ENCODE measurements at regions not wholly inside any gene's neighbourhood (a gene's known extent, or its start where the extent isn't known, plus 50 kb on each side); places are given as distances from the start of the nearest gene placed in this dataset.
"Not testable (repeated sequence)": the region's sequence is repeated elsewhere in the genome, so short reads cannot be mapped to it uniquely, and the experiment has no call there.

DNA sequence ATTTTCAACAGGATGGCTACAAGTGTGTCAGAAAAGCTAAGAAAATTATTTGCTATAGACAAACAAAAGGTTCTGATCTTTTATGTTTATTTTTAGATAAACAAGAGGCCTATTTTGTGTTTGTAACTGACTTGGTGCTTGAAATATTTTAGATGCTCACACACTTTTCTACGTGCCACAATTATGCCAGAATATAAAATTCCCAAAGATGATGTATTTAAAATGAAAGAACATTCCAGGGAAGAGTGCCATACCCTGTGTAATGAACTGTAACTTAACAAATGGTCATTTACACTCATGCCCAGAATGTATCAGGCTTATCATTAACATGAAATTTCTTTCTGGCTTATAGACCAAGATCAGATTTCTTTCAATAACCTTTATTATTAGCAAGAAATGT is 144.9 kb upstream of the MTPN start:
- Histone ChIP-seq H3K36me3 (no peaks in the 10 kb centered on the region), H3K27ac (no peak overlapping the region), H3K27me3 (replicated peaks; ENCODE audit: insufficient read depth) (no peaks in the 10 kb centered on the region), H3K9me3 (no peaks in the 10 kb centered on the region), H3K4me3 (no peak overlapping the region), H3K4me1 (ENCODE audit: control insufficient read depth in 1 of 2, low read depth in 2 of 2) (no peaks in the 10 kb centered on the region)
- no peak for DNase-seq (ENCODE audit: low spot score)
- TF ChIP-seq, protein P1, sequence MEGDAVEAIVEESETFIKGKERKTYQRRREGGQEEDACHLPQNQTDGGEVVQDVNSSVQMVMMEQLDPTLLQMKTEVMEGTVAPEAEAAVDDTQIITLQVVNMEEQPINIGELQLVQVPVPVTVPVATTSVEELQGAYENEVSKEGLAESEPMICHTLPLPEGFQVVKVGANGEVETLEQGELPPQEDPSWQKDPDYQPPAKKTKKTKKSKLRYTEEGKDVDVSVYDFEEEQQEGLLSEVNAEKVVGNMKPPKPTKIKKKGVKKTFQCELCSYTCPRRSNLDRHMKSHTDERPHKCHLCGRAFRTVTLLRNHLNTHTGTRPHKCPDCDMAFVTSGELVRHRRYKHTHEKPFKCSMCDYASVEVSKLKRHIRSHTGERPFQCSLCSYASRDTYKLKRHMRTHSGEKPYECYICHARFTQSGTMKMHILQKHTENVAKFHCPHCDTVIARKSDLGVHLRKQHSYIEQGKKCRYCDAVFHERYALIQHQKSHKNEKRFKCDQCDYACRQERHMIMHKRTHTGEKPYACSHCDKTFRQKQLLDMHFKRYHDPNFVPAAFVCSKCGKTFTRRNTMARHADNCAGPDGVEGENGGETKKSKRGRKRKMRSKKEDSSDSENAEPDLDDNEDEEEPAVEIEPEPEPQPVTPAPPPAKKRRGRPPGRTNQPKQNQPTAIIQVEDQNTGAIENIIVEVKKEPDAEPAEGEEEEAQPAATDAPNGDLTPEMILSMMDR (IDR thresholded peaks at IDR 0.05), result no peak
- ATAC-seq (ENCODE audit: insufficient number of reproducible peaks, low FRiP score, low read depth), result no peak

DNA sequence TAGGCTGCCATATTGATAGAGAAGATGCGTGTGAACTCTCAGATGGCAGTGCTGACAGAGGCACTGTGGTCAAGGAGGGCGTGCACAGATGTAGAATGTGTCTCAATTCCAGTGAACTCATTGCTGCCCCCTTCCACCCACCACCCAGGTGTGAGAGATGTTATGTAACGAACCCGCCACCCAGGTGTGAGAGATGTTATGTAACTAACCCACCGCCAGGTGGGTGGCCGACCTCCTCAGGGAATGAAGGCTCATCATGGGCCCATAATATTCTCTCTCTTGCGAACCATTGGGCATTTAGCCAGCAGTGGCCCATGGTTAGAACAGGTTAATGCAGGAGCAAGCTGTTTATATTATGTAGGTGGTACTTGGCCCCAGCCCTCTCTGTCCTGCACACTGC is 140.4 kb upstream of the MTPN start:
- Histone ChIP-seq H3K27ac (no peak overlapping the region), H3K4me1 (ENCODE audit: control insufficient read depth in 1 of 2, low read depth in 2 of 2) (no peaks in the 10 kb centered on the region), H3K4me3 (no peak overlapping the region), H3K36me3 (no peaks in the 10 kb centered on the region), H3K27me3 (replicated peaks; ENCODE audit: insufficient read depth) (no peaks in the 10 kb centered on the region), H3K9me3 (no peaks in the 10 kb centered on the region)
- TF ChIP-seq, protein P1 (IDR thresholded peaks at IDR 0.05), result no peak
- DNase-seq (ENCODE audit: low spot score) (no peak), ATAC-seq (ENCODE audit: insufficient number of reproducible peaks, low FRiP score, low read depth) (no peak)

DNA sequence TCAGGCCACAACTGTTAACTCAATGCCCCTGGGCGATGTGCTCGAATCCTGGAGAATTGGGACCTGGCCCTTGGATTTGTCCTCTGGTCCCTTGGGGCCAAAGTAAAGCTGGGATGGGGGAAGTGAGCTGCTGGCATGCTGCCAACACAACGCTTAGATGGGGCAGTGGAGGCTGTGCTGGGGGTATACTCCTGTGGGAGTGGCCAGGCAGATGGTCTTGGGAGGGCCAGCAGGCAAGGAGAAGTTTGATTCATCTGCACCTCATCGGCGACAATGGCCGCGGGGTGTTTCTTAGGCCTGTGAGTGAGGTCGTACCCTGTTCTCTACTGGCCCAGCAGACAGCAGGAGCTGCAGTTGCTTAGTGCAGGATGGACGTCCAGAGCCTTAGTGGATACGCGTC is 139.0 kb upstream of the MTPN start:
- no peaks in the 10 kb centered on the region for H3K27me3 ChIP-seq (replicated peaks; ENCODE audit: insufficient read depth)
- TF ChIP-seq, protein P1 (IDR thresholded peaks at IDR 0.05), result no peak
- H3K9me3 ChIP-seq, result no peaks in the 10 kb centered on the region
- ATAC-seq (ENCODE audit: insufficient number of reproducible peaks, low FRiP score, low read depth), result no peak
- H3K4me1 ChIP-seq (ENCODE audit: control insufficient read depth in 1 of 2, low read depth in 2 of 2), result no peaks in the 10 kb centered on the region
- H3K36me3 ChIP-seq, result no peaks in the 10 kb centered on the region
- DNase-seq (ENCODE audit: low spot score), result no peak
- no peak overlapping the region for H3K27ac ChIP-seq
- no peak overlapping the region for H3K4me3 ChIP-seq

DNA sequence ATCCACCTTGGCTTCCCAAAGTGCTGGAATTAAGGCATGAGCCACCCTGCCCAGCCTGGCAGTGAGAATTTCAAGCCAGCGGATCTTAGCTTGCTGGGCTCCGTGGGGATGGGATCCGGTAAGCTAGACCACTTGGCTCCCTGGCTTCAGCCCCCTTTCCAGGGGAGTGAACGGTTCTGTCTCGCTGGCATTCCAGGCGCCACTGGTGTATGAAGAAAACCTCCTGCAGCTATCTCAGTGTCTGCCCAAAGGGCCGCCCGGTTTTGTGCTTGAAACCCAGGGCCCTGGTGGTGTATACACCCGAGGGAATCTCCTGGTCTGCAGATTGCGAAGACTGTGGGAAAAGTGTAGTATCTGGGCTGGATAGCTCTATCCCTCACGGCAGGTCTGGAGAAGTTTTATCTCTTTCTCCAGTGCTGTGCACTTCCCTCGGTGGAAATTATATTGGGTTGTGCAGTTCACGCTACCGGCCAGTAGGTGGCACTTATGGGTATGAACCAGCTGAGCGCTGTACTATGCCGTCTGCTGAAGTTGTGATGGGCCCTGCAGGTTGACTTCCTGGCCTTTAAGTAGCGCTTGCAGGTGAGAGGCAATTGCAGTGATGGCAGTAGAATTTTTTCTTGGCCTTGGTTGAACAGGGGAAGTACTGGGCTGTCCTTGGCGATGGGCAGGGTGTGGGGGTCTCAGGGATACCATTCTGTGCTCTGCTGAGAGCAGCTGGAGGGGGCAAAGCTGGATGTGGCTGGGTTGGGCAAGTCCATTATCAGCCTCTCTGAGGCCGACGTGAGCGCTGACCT is 138.0 kb upstream of the MTPN start:
- Histone ChIP-seq H3K27me3 (replicated peaks; ENCODE audit: insufficient read depth) (no peaks in the 10 kb centered on the region), H3K27ac (no peak overlapping the region), H3K36me3 (no peaks in the 10 kb centered on the region), H3K9me3 (no peaks in the 10 kb centered on the region), H3K4me3 (no peak overlapping the region), H3K4me1 (ENCODE audit: control insufficient read depth in 1 of 2, low read depth in 2 of 2) (no peaks in the 10 kb centered on the region)
- DNase-seq (ENCODE audit: low spot score), result no peak
- no peak for ATAC-seq (ENCODE audit: insufficient number of reproducible peaks, low FRiP score, low read depth)
- TF ChIP-seq, protein P1 (IDR thresholded peaks at IDR 0.05), result peak; percentile 26

DNA sequence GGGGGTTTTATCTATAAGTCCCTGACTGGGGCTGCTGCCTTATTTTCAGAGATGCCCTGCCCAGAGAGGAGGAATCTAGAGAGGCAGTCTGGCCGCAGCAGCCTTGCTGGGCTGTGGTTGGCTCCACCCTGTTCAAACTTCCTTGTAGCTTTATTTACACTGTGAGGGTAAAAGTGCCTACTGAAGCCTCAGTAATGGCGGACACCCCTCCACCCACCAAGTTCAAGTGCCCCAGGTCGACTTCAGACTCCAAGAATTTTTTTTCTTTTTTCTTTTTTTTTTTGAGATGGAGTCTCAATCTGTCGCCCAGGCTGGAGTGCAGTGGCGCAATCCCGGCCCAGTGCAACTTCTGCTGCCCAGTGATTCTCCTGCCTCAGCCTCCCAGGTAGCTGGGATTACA is 137.3 kb upstream of the MTPN start:
- H3K27ac ChIP-seq; DNase-seq (ENCODE audit: low spot score); H3K36me3 ChIP-seq; H3K9me3 ChIP-seq; H3K4me1 ChIP-seq (ENCODE audit: control insufficient read depth in 1 of 2, low read depth in 2 of 2); ATAC-seq (ENCODE audit: insufficient number of reproducible peaks, low FRiP score, low read depth); H3K27me3 ChIP-seq (replicated peaks; ENCODE audit: insufficient read depth); H3K4me3 ChIP-seq: not testable (repeated sequence)

DNA sequence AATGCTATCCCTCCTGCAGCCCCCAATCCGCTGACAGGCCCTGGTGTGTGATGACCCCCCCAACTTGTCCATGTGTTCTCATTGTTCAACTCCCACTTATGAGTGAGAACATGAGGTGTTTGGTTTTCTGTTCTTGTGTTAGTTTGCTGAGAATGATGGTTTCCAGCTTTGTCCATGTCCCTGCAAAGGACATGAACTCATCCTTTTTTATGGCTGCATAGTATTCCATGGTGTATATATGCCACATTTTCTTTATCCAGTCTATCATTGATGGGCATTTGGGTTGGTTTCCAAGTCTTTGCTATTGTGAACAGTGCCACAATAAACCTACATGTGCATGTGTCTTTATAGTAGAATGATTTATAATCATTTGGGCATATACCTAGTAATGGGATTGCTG is 131.9 kb upstream of the MTPN start:
- not testable (repeated sequence) for DNase-seq (ENCODE audit: low spot score); ATAC-seq (ENCODE audit: insufficient number of reproducible peaks, low FRiP score, low read depth)

More for the DNA sequence above, 131.9 kb upstream of the MTPN start:
- H3K27me3 ChIP-seq (replicated peaks; ENCODE audit: insufficient read depth); H3K9me3 ChIP-seq; H3K4me3 ChIP-seq; H3K27ac ChIP-seq; H3K4me1 ChIP-seq (ENCODE audit: control insufficient read depth in 1 of 2, low read depth in 2 of 2); H3K36me3 ChIP-seq: not testable (repeated sequence)
